NAMALWA (cell line): ENCODE measurements at regions not wholly inside any gene's neighbourhood (a gene's known extent, or its start where the extent isn't known, plus 50 kb on each side); places are given as distances from the start of the nearest gene placed in this dataset.

ENCODE experiments used
- DNase-seq: peaks from one replicate; pipeline ENCODE4 v3.0.0-alpha.2; 2015; ENCODE audit warnings: low spot score

DNA sequence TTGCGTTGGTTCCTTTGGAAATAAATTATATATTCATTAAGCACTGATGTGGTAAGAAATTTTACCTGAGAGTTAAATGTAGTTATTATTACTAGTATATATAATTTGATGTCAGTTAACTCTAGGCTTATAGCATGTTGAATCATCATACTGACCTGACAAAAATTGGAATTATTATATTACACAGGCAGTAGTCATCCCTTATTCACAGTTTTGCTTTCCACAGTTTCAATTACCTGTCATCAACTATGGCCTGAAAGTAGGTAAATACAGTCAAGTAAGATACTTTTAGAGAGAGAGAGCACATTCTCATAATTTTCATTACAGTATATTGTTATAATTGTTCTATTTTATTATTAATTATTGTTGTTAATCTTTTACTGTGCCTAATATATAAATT, 1074.7 kb downstream of the CDH11 start:
- no peak for DNase-seq

DNA sequence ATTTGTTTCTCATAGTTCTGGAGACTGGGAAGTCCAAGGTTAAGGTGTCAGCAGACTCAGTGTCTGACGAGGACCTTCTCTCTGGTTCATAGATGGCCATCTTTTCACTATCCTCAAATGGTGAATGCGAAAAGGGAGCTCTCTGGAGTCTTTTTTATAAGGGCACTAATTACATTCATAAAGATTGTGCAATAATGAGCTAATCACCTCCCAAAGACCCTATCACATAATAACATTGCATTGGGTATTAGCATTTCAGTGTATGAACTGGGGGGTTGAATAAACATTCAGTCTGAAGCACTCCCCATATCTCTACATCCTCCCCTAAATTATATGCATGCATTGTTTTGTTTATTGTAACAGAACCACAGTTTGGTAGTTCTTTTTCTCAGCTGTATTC, 1086.5 kb downstream of the CDH11 start:
- no peak for DNase-seq

DNA sequence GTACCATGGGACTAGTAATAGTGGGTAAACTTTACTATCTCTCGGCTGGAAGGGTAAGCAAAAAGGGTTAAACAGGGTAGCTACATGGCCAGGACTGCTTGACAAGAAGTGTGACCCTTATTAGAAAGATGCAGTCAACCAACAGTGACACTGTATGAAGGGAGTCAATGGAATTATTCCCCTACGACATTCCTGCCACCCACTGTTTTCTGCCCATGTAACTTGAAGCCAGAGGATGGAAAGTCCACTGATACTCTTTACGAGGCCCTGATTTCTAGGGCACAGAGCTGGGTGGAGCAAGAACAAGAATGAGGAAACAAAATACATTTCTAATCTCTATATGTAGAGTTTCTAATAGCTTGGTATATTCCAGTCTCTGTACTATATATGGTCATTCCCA, 1102.5 kb downstream of the CDH11 start:
- DNase-seq: no peak

DNA sequence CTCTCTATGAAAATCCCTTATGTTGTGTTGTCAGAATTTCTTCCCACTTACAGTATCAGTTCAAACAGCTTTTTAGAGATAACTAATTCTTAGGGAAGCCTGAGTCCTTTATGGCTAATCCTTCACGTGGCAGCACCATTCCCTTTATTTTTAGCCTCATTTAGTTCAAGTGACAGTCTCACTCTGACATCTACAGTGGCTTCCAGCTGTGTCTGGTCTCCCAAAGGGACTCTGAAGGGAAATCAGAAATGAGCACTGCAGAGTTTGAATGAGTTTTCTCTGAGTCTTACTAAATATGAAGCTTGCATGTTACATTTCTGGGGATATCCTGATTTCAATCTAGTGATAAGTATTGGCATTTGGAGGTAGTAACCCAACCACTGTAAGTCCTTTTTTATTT, 1104.1 kb downstream of the CDH11 start:
- no peak for DNase-seq

DNA sequence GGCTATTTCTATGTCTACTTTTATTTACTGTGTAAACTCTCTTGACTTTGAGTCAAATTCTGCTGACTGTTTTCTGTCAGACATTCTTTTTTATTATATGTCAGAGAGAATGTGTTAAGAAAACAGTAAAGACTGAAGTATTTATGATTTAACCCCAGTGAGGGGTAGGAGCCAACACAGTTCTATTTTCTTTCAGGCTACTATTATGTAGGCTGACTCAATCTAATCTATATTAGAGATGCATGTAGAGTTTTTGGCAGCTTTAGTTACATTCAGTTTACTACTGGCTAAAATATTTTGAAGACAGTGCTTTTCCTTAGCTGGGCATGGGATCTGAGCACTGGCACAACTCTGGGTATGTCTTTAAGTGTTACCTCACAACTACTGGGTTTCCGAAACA, 1108.0 kb downstream of the CDH11 start:
- no peak for DNase-seq

DNA sequence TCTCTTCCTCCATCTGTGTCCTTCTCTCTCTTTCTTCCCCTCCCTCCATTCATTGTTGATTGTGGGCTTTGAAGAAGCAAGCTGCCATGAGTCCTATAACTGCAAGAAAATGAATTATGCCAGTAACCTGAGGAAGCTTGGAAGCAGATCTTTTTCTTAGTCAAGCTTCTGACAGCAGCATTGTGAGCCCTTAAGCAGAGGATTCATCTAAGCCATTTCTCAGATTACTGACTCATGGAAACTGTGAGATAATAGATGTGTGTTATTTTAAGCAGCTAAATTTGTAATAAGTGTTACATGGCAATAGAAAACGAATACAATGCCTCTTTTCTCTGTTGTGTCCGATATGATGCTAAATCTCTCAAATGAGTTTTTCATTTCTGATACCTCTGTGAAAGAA, 1109.7 kb downstream of the CDH11 start:
- DNase-seq: no peak

DNA sequence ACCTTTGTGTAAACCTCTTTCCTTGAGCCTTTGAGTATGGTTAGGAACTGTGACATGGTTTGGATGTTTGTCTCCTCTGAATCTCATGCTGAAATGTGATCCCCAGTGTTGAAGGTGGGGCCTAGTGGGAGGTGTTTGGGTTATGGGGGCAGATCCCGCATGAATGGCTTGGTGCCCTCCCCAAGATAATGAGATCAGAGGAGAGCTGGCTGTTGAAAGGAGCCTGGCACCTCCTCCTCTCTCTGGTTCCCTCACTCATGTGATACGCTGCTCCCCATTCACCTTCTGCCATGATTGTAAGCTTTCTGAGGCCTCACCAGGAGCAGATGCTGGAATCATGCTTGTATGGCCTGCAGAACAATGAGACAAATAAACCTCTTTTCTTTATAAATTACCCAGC, 1110.2 kb downstream of the CDH11 start:
- DNase-seq: no peak

DNA sequence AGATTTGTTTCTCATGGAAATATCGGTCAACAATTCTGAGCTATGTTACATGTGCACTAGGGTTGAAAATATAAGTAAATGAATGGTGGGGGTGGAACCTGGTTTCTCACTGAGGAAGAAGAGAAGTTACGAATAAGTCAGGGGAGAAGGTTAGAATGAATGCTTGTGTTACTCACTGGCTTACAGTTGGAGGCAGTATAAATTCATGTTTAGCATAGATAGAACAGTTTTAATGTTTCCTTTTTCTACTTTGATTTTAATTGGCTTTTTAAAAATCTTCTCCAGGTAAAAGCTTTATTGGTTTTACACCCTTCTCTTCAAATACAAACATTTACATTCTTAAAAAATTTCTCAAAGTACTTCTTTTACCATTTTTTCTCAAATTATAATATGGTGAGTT, 1113.7 kb downstream of the CDH11 start:
- DNase-seq: no peak

DNA sequence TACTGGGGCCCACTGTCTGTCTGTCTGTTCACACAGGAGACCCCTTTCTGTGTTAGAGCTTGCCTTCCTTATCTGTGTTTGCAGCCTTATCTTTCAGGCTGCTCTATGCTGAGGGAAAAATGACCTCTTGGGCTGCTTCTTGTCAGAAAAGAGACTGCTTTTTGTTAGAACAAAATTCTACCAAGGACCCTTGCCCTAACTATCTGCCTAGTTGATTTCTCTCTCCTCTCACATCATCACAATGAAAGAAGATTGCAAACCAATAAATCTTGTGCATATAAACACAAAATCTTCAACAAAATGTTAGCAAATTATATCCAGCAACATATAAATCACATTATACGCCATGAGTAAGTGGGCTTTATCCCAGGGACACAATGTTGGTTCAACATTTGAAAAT, 1117.7 kb downstream of the CDH11 start:
- DNase-seq: no peak

DNA sequence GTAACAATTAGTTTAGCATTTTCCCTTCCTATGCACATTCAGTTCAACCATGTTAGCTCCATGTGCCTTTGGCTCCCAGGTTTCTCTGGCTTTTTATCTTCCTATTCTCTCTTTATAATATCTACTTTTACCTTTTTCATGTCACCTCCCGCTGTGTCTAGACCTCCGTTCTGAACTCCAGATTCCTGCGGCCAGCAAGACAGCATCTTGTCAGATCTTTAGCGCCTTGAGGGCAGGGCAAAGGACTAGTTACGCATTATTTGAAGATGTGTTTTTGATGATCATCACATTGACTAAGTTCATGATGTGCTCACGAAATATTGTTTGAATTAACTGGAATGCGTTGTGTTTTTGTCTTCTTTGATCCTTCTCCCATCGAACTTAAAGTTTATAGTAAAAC, 1126.8 kb downstream of the CDH11 start:
- DNase-seq: no peak

DNA sequence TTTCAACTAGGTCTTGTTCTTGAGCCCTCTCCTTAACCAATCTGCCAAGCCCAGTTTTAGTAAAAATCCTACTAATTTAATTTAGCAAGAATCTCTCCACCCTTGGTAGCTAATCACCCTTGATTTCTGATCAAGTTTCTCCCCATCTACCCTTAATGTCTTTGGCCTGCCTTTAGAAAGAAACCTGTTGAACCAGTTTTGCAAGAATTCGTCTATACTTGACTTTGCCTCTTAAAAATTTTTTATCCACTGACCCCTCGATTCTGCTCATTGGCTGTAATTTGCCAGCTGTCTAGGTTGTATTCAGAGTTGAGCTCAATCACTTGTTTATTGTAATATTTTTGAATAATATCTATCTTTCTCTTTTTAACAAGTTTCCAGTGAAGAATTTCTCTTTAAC, 1138.5 kb downstream of the CDH11 start:
- DNase-seq: no peak

DNA sequence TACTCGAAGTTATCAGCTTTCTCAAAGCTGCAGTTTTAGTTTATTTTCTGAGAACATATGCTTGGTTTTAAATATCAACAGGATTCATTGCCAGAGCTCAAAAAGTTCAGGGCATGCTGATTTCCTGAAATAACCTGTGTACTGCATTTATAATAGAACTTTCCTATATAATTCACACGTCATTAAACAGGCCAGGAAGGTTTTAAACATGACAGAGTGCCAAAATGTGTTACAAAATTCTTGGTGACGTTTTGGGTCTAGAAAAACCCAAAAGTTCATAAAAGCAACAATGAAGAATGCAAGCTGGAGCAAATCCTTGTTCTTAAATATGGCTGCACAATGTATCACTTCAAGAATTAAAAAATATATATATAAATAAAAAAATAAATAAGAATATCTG, 1139.1 kb downstream of the CDH11 start:
- DNase-seq: no peak

DNA sequence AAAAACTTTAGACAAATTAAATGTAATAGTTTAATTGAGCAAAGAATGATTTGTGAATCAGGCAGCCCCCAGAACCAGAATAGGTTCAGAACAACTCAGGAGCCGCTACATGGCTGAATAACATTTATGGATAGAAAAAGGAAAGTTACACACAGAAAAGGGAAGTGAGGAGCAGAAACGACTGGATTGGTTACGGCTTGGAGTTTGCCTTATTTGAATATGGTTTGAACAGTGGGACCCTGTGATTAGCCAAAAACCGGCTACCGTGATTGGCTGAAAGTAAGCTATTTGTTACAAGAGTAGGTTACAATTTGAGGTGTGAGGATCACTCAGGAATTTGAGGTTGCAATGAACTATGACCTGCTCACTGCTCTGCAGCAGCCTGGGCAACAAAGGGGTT, 1139.8 kb downstream of the CDH11 start:
- no peak for DNase-seq

DNA sequence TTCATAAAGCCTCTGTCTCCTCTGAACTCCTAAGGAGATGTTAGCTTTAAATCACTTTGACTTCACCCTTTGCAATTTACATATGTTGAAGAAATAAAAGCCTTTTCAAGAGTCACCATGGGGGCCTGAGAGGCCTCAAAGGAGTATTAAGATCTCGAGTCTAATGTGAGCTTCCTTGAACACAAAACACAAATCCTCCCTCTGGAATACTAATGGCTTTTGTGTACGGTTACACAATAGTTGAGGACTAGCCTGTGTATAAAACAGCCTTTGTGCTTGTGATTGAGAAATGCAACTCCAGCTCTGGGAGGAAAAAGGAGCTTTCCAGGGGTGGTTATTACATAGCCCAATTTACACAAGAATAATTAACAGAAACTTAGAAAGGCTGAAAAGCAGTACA, 1140.2 kb downstream of the CDH11 start:
- no peak for DNase-seq

DNA sequence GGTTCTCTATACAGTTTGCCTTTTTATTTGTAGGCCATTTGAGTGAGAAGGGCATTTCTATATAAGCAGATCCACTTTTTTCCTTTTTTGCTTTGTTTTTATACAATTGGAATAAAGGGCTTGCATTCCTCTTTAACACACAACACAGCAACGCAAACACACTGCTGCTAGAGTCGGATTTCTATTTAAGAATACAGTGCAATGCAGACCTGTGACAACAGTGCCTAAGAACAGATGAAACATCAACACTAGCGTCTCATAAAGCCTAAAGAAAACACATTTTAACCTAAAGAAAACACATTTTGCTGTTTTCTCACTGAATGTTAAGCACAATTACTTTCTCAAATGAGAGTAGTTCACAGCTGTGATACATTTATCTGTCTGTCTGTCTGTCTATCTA, 1141.1 kb downstream of the CDH11 start:
- no peak for DNase-seq

DNA sequence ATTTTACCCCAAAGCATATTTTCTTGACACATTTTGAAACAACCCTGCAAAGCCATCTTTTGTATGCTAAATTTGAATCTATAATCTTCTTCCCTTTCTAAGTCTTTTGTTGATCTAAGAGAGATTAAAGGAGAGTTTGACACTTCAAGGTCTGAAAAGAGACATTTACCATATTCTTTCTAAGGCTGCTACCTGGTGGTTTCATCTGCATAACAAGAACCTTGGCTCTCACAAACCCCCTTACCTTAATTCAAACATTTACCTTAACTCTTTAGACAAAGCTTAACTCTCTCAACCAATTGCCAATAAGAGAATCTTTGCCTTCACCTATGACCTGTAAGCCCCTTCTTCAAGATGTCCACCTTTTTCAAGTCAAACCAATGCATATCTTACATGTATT, 1143.6 kb downstream of the CDH11 start:
- no peak for DNase-seq

DNA sequence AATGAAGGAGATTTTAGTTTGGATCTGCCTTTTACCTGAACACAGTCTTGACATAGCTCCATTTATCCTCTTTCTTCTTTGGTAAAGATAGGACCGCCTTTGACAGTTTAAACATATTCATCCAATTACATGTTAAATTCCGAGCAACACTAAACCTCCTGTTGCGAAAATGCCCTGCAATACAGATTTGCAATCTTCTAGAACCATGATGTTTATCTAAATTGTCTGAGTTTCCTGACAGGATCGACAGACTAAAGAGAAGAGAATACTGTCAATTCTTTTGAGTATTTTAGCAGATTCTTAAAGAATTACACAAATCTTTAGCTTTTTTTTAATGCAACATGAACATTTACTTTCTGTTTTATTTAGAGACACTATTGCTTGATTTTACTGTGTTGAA, 1145.5 kb downstream of the CDH11 start:
- no peak for DNase-seq

DNA sequence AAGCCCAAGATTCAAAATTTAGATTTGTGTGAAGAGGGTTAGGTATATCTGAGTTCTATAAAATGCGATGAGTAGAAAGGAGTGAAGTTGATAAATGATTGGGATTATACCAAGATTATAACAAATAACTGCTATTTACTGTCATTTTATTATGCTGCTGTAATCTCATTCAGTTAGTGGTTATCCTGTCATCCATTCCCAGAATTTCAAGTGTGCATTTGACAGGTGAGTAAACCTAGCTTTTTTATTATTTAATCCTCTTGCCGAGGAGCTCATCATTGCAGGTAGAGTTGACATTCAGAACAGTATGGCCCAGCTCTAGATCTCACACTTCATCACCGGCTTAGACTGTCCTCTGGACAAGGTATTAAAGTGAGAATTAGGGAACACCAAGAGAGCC, 1146.2 kb downstream of the CDH11 start:
- no peak for DNase-seq

DNA sequence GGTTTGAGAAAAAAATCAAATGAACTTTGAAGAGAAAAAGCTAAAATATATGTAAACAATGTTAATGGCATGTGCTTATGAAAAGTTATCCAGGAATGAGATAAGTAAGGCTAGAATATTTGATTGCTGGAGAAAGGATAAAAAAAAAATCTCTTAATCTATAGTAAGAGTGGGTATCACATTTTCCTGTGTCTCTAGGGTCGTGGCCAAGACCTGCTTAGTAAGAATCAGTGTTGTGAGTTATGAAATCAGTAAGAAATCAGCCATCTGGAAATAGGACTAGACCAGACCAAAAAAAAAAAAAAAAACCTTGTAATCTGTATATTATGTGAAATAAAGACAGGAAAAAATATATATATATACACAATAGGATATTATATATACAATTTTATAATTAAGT, 1153.9 kb downstream of the CDH11 start:
- no peak for DNase-seq

DNA sequence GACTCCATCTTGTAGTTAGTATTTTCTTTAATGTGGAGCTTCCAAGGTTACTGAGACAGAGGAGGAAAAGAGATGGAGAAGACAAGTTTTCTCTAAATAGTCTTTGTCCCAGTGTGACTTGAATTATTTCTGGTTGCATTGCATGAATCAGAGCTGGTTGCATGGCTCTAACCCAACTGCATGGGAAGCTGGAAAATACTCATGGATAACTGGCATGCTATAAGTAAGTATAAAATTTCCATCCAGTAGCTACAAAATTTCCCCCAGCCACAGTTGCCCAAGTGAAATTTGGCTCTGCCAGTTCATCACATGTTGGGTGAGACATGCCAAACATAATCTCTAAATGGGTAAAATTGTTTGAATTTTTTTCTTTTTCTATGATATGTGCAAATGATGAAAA, 1161.5 kb downstream of the CDH11 start:
- no peak for DNase-seq

DNA sequence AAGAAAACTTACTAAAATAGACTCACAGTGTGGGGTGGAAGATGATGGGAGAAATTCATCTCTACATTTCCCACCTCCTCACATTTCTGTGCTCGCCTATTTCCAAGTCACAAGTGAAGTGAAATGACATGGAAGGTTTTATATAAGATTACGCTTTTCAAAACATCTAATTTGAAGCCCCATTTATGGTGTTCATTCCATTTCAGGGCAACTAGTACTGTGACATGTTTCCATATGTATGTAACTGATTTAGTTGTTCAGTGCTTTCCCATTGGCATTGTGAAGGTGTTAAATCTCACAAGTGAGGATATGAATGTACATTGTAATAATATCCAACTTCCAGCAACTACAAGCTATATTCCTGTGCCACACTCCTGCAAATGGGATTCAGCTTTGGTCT, 1174.8 kb downstream of the CDH11 start:
- no peak for DNase-seq

DNA sequence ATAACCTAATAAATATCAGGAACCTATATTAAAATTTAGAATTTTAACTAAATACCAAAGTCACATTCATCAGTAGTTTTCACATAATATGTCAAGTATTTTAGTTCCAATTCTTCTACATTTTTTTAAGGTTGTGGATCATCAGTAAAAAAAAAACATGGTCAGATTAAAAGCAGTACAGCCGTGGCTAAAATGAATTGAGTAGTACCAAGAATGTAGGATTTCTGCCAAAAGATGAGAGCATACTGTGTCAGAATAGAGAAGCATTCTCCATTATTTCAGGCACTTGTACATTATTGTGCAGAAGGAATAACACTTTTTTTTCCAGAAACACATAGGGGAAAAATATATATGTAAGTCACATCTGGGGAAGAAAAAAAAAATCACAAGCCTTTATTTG, 1176.1 kb downstream of the CDH11 start:
- no peak for DNase-seq

DNA sequence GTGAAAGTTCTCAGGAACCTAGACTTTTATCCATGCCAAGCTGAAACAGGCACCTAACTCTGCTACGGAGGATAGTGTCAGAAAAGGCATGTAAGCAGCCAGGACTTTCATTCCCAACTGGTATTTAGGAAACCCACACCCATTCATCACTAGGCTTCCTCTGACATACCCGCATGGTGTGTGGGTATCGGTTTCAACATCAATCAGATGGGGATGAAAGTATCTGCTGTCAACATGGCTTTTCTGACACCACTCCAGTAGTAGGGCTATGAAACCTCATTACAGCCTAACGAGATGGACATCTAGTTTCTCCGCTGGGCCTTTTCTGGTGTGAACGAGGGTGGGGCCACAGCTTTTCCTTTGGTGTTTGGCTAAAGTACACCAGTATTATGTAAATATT, 1178.3 kb downstream of the CDH11 start:
- DNase-seq: no peak

DNA sequence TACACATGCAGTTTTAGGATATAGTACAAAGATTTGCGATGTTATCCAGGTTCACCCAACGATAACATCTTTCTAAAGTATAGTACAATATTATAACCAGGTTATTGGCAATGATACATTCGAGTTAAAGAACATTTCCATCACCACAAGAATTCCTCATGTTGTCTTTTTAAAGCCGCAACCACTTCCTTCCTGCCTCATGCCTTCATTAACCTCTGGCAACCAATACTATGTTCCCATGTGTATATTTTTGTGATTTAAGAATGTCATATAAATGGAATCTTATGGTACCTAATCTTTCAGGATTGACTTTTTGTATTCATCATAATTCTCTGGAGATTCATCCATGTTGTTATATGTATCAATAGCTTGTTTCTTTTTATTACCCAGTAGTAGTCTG, 1183.2 kb downstream of the CDH11 start:
- DNase-seq: no peak

DNA sequence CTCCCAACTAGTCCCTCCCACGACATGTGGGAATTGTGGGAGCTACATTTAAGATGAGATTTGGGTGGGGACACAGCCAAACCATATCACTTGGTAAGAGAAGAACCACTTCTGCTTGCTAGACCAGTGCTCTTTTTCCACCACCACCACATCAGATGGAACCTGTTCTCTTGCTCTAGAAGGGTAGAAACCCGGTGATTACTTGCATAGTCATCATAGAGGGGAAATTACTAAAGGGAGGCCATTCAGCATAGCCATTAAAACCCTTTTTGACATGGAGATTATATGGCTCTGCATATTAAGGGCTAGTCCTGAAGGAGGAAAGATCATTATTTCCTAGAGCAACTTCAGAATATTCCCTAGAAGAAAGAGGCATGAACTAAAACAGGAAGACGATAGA, 1188.0 kb downstream of the CDH11 start:
- DNase-seq: no peak

DNA sequence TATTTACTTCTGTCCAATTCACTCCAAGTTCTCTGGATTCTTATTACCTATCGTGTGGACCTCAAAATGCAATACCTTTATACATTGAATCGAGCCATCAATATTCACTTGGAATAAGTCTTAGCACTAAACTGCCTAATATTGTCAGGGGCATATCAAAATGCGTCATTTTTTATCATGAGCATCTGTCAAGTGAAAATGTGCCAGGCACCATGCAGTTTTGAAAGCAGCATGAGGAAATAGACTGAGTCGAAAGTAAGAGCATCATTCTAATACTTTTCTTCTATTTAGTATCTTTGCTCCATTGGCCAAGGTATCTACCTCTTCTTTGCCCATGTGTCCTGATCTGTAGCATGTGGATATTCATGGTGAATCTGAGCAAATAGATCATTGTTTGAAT, 1193.4 kb downstream of the CDH11 start:
- no peak for DNase-seq
